ENCODE measurements at regions not wholly inside any gene's neighbourhood (a gene's known extent, or its start where the extent isn't known, plus 50 kb on each side); places are given as distances from the start of the nearest gene placed in this dataset.
"Not testable (repeated sequence)": the region's sequence is repeated elsewhere in the genome, so short reads cannot be mapped to it uniquely, and the experiment has no call there.

- no peak for DNase-seq
Measured at GRCh38 chr13:87235621-87236020, 435.6 kb upstream of the SLITRK5 start.

GRCh38 chr13:87244256-87244890 is 426.8 kb upstream of the SLITRK5 start:
- no peak for DNase-seq

DNA sequence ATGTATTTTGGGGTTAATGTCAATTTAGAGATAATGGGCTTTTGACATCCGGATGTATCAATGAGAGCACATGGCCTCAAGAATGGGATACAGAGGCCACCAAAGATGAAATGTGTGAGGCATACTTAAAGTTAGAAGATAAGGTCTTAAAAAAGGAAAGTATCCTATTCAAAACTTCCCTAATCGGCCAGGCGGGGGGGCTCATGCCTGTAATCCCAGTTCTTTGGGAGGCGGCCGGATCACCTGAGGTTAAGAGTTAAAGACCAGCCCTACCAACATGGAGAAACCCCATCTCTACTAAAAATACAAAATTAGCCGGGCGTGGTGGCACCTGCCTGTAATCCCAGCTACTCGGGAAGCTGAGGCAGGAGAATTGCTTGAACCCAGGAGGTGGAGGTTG is 421.3 kb upstream of the SLITRK5 start:
- not testable (repeated sequence) for DNase-seq

- no peak for DNase-seq
Measured at GRCh38 chr13:87255394-87255793, 415.8 kb upstream of the SLITRK5 start.

- DNase-seq: no peak
Measured at GRCh38 chr13:87259479-87260083, 411.6 kb upstream of the SLITRK5 start.

DNA sequence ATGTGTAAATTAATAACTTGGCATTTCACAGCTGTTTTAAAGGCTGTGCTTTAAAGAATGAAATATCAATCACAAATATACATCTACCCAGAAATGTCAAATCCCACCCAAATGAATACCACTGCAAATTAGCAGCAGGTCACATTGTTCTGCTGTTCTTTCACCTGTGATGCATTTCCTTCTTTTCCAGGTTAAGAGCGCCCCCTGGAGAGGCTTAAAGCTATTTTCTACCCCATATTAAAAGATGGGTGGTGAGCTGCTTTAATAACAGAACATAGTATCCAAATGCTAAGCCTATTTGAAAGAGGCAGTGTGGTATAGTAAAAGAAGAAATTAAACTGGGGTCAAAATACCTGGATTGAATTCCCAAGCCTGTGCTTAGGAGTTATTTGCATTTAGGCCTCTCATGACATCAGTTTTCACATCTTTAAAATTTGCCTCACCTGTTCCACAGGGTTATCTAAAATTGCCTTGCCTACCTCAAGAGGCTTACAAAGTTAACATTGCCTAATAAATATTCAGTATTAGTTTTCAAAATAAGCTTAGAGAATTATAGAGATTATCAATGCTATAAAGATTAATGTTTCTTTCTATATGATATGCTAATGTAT is 396.9 kb upstream of the SLITRK5 start:
- no peak for DNase-seq

DNA sequence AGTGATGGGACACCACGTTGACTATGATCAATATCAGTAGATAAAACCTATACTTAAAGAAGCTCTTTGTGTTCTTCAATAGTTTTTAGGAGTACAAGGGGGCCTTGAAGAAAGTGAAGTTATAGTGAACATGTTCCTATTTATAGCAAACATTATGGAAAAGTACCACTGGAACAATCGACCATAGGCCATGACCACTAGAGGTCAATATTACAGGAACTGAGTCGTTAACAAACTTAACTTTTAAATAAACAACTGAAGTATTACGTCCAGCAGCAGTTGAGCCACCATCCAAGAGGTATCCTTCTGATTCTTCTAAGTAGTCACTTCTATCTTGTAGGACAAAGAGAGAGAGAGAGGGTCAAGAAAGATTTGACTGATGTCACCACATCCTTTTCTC is 391.0 kb upstream of the SLITRK5 start:
- no peak for DNase-seq

- no peak for DNase-seq
Measured at GRCh38 chr13:87287721-87288120, 383.4 kb upstream of the SLITRK5 start.

GRCh38 chr13:87295636-87296035 is 375.5 kb upstream of the SLITRK5 start:
- DNase-seq: no peak

- DNase-seq: no peak
Measured at GRCh38 chr13:87302034-87302433, 369.1 kb upstream of the SLITRK5 start.

- DNase-seq: no peak
Measured at GRCh38 chr13:87302931-87303330, 368.2 kb upstream of the SLITRK5 start.

- no peak for DNase-seq
Measured at GRCh38 chr13:87311165-87311564, 360.0 kb upstream of the SLITRK5 start.

DNA sequence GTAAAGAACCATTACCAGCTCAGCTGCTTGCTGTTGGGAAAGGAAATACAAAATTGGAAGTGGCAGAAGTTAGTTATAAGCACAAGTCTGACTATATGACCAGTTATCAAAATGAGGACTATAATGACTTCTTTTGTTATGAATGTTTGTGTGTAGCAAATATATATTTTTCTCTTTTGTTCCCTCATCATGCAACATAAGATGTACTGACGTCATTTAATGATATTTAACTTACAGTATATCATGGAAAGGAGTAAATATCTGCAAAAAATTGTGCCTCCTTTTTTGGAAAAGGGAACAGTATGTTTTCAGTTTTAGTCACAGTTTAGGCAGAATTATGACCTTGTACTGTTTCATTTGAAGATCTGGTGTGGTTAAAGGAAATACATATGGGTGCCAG is 356.3 kb upstream of the SLITRK5 start:
- no peak for DNase-seq

- no peak for DNase-seq
Measured at GRCh38 chr13:87322386-87322785, 348.8 kb upstream of the SLITRK5 start.

- DNase-seq: no peak
Measured at GRCh38 chr13:87324558-87324957, 346.6 kb upstream of the SLITRK5 start.

DNA sequence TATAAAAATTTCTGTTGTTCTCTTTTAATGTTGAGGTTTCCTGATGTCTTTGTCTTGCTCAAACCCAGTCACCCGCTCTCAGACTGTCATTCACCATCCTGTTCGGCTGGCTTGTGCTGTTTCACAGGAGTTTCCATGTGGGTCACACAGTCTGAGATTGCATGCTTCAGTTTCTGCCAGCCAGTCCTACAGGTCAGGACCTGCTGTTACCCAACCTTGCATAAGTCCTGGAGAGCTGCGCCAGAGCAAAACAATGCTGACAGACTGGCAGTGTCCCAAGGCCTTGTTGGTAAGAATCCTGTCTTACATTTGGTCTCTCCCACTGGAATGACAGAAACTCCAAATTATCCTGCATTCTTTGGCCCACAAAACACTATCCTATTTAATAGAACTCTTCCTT is 340.0 kb upstream of the SLITRK5 start:
- no peak for DNase-seq

- no peak for DNase-seq
Measured at GRCh38 chr13:87333599-87333998, 337.6 kb upstream of the SLITRK5 start.

- no peak for DNase-seq
Measured at GRCh38 chr13:87334176-87334575, 337.0 kb upstream of the SLITRK5 start.

DNA sequence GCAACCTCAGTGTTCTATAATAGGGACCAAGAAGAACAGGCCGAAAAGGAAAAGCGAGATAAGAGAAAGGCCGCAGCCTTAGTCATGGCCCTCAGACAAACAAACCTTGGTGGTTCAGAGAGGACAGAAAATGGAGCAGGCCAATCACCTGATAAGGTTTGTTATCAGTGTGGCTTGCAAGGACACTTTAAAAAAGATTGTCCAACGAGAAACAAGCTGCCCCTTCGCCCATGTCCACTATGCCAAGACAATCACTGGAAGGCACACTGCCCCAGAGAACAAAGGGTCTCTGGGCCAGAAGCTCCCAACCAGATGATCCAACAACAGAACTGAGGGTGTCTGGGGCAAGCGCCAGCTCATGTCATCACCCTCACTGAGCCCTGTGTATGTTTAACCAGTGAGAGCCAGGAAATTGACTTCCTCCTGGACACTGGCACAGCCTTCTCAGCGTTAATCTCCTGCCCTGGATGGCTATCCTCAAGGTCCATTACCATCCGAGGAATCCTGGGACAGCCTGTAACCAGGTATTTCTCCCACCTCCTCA is 334.8 kb upstream of the SLITRK5 start:
- DNase-seq: not testable (repeated sequence)

DNA sequence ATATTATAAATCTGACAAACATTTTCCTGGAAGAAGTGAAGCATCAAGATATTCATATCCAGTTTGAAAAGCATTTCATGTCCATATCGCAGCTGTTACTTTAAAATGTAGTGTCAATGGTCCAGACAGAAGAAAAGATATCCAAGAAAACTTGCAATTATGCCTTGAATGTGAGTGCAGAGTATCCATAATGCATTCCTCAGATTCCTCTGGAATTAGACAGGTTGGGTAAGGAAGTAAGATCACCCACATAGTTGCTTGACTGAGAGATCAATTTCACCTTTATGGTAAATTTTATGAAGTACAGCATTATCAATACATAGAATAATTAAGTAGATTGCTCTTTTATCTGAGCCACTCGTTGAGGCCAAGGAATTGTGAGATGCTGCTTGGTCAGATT is 327.0 kb upstream of the SLITRK5 start:
- DNase-seq: no peak

DNA sequence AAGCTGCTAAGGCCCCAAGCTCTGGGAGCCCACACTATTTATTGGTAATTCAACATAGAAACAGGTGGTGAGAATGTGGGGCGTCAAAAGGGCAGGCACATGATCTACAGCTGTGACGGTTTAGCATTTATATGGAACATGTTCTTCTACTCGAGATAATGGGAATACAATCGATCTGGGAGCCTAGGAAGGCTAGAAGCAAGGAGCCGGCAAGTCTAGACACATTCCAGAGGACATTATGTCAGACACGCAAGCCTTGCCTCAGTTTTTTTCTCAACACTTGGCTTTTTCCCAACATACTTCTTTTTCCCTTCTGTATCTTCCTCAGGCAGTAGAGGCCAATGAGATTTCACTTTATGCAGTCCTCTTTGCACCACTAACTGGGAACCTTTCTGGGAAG is 315.7 kb upstream of the SLITRK5 start:
- no peak for DNase-seq

DNA sequence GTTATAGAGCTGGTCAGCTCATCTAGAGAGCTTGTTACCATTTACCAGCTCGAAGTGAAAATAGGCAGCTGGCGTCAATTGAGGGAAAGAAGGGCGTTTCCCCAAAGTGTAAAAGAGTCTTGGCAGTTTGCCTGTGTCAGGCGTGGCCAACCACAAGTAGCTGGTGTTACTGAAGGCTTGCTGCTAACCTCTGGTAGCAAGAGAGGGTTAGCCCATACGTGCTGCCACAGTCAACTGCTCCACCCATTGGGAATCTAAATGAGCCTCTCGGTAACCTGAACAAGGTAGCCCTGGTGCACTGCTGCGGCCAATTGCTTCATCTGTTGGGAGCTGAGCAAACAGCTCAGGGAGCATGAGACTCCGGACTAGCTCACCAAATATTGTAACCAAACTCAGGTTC is 314.9 kb upstream of the SLITRK5 start:
- no peak for DNase-seq

GRCh38 chr13:87358319-87358718 is 312.9 kb upstream of the SLITRK5 start:
- DNase-seq: no peak

DNA sequence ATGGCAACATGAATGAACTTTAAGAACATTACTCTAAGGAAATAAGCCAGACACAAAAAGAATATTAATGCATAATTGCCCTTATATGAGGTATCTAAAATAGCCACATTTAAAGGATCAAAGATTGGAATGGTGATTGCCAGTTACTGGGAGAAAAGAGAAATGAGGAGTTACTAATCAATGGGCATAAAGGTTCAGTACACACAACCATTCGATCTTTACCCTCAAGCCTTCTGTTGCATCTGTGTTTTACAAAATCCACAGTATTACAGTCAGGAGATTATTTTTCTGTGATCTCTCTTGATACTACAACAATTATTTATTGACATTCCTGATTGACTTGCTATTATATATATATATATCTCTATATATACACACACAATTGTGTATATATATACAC is 310.0 kb upstream of the SLITRK5 start:
- DNase-seq: no peak
